H9 (cell line): ENCODE measurements at regions not wholly inside any gene's neighbourhood (a gene's known extent, or its start where the extent isn't known, plus 50 kb on each side); places are given as distances from the start of the nearest gene placed in this dataset.

Experiments used
- DNase-seq: peaks from one replicate; pipeline ENCODE4 v3.0.0-alpha.2; 2017
- H2AFZ ChIP-seq: one replicate; pipeline ENCODE4 v1.6.1; 2013; ENCODE audit warnings: mild to moderate bottlenecking, low read length, control low read depth, moderate library complexity
- H2AK5ac ChIP-seq: 2 replicates; pipeline ENCODE4 v1.6.1; 2013; ENCODE audit warnings: low read length, control low read depth, mixed read lengths; ENCODE audit not compliant: insufficient read length
- H2BK120ac ChIP-seq: one replicate; pipeline ENCODE4 v1.6.1; 2013; ENCODE audit warnings: low read depth, mild to moderate bottlenecking, low read length, control low read depth, inconsistent platforms; ENCODE audit not compliant: poor library complexity, severe bottlenecking
- H2BK12ac ChIP-seq: 2 replicates; pipeline ENCODE4 v1.6.1; 2013; ENCODE audit warnings: low read length, control low read depth, mixed read lengths, low read depth; ENCODE audit not compliant: insufficient read length
- H2BK15ac ChIP-seq: 2 replicates; pipeline ENCODE4 v1.6.1; 2013; ENCODE audit warnings: low read depth, low read length, control low read depth
- H2BK20ac ChIP-seq: one replicate; pipeline ENCODE4 v1.6.1; 2013; ENCODE audit warnings: low read depth, mild to moderate bottlenecking, low read length, control low read depth, inconsistent platforms; ENCODE audit not compliant: poor library complexity, severe bottlenecking
- H2BK5ac ChIP-seq: 2 replicates; pipeline ENCODE4 v1.6.1; 2013; ENCODE audit warnings: low read length, control low read depth, mixed read lengths; ENCODE audit not compliant: insufficient read length
- H3K14ac ChIP-seq: 2 replicates; pipeline ENCODE4 v1.6.1; 2013; ENCODE audit warnings: low read length, control low read depth; ENCODE audit not compliant: insufficient read depth
- H3K18ac ChIP-seq: 2 replicates; pipeline ENCODE4 v1.6.1; 2013; ENCODE audit warnings: low read depth, mild to moderate bottlenecking, mixed read lengths, low read length, control low read depth; ENCODE audit not compliant: insufficient read length
- H3K23ac ChIP-seq: 2 replicates; pipeline ENCODE4 v1.6.1; 2013; ENCODE audit warnings: low read length, control low read depth, mixed read lengths, low read depth; ENCODE audit not compliant: insufficient read length
- H3K23me2 ChIP-seq: 2 replicates; pipeline ENCODE4 v1.6.1; 2013; ENCODE audit warnings: low read depth, mild to moderate bottlenecking, mixed read lengths, low read length, control low read depth; ENCODE audit not compliant: insufficient read length, poor library complexity, severe bottlenecking
- H3K27ac ChIP-seq: 2 replicates; pipeline ENCODE4 v1.5.1; 2013; ENCODE audit warnings: low read length, control low read depth, mixed read lengths, low read depth; ENCODE audit not compliant: insufficient read length
- H3K27me3 ChIP-seq: 2 replicates; pipeline ENCODE4 v1.6.1; 2013; ENCODE audit warnings: low read length, control low read depth, inconsistent platforms; ENCODE audit not compliant: insufficient read depth
- H3K4ac ChIP-seq: 2 replicates; pipeline ENCODE4 v1.6.1; 2013; ENCODE audit warnings: low read depth, mild to moderate bottlenecking, control low read depth, inconsistent platforms, low read length, moderate library complexity
- H3K4me1 ChIP-seq: 2 replicates; pipeline ENCODE4 v1.6.1; 2013; ENCODE audit warnings: low read length, control low read depth, inconsistent platforms; ENCODE audit not compliant: insufficient read depth
- H3K4me2 ChIP-seq: 2 replicates; pipeline ENCODE4 v1.6.1; 2013; ENCODE audit warnings: low read length, control low read depth, mixed read lengths; ENCODE audit not compliant: insufficient read length, insufficient read depth
- H3K56ac ChIP-seq: 2 replicates; pipeline ENCODE4 v1.6.1; 2013; ENCODE audit warnings: low read depth, mild to moderate bottlenecking, mixed read lengths, low read length, control low read depth; ENCODE audit not compliant: insufficient read length
- H3K79me1 ChIP-seq: 2 replicates; pipeline ENCODE4 v1.6.1; 2013; ENCODE audit warnings: low read depth, mild to moderate bottlenecking, moderate library complexity, low read length, control low read depth, inconsistent platforms; ENCODE audit not compliant: insufficient read depth, poor library complexity, severe bottlenecking
- H3K79me2 ChIP-seq: 2 replicates; pipeline ENCODE4 v1.6.1; 2013; ENCODE audit warnings: low read length, control low read depth, inconsistent platforms; ENCODE audit not compliant: insufficient read depth
- H3K9ac ChIP-seq: 2 replicates; pipeline ENCODE4 v1.6.1; 2013; ENCODE audit warnings: low read length, control low read depth, mixed read lengths; ENCODE audit not compliant: insufficient read length; ENCODE audit errors: extremely low read depth
- H3K9me3 ChIP-seq: one replicate; pipeline ENCODE4 v1.6.1; 2013; ENCODE audit warnings: low read depth, low read length, inconsistent platforms; ENCODE audit not compliant: control insufficient read depth
- H3T11ph ChIP-seq: one replicate; pipeline ENCODE4 v1.6.1; 2013; ENCODE audit warnings: mild to moderate bottlenecking, low read length, control low read depth, inconsistent platforms
- H4K20me1 ChIP-seq: one replicate; pipeline ENCODE4 v1.6.1; 2013; ENCODE audit not compliant: control insufficient read depth, insufficient read length, insufficient read depth
- H4K5ac ChIP-seq: 2 replicates; pipeline ENCODE4 v1.6.1; 2013; ENCODE audit warnings: low read depth, mild to moderate bottlenecking, mixed read lengths, low read length, control low read depth; ENCODE audit not compliant: insufficient read length
- H4K8ac ChIP-seq: replicated peaks from 2 replicates; pipeline ENCODE4 v1.6.1; 2013; ENCODE audit warnings: low read length, control low read depth, mixed read lengths, low read depth; ENCODE audit not compliant: insufficient read length
- H4K91ac ChIP-seq: 2 replicates; pipeline ENCODE4 v1.6.1; 2013; ENCODE audit warnings: low read depth, mild to moderate bottlenecking, moderate library complexity, mixed read lengths, low read length, control low read depth; ENCODE audit not compliant: insufficient read length
- H3K27ac Mint-ChIP-seq, 3 experiments: 2 replicates in 2 of 3; 3 replicates in 1 of 3; pipeline ENCODE4 v1.8.0; 2020 to 2021; ENCODE audit warnings: mixed read lengths in 3 of 3, mild to moderate bottlenecking in 1 of 3, moderate library complexity in 1 of 3
- H3K27me3 Mint-ChIP-seq: 2 replicates; pipeline ENCODE4 v1.8.0; 2021; ENCODE audit warnings: low read depth, mild to moderate bottlenecking, moderate library complexity, mixed read lengths
- H3K36me3 Mint-ChIP-seq, 3 experiments: 2 replicates in 2 of 3; 3 replicates in 1 of 3; pipeline ENCODE4 v1.8.0; 2020 to 2021; ENCODE audit warnings: low read depth in 3 of 3, mixed read lengths in 3 of 3; ENCODE audit not compliant: insufficient read depth in 1 of 3
- H3K4me1 Mint-ChIP-seq, 2 experiments: 2 replicates each; pipeline ENCODE4 v1.8.0; 2020; ENCODE audit warnings: mixed read lengths in 2 of 2
- H3K4me3 Mint-ChIP-seq, 2 experiments: 2 replicates in 1 of 2; 3 replicates in 1 of 2; pipeline ENCODE4 v1.8.0; 2020 to 2021; ENCODE audit warnings: mild to moderate bottlenecking in 2 of 2, mixed read lengths in 2 of 2, moderate library complexity in 1 of 2
- H3K9me3 Mint-ChIP-seq, 2 experiments: 2 replicates in 1 of 2; 3 replicates in 1 of 2; pipeline ENCODE4 v1.8.0; 2020; ENCODE audit warnings: mild to moderate bottlenecking in 2 of 2, mixed read lengths in 2 of 2, moderate library complexity in 1 of 2
- WGBS: extraction: QIAGEN DNeasy Blood & Tissue Kit; methylation state at CpG from one replicate; pipeline ENCODE4 v1.1.7; 2013; ENCODE audit warnings: missing lambda C conversion rate, low lambda C conversion rate, mixed read lengths; ENCODE audit not compliant: insufficient read length; ENCODE audit errors: extremely low coverage; 5-methylcytosine and 5-hydroxymethylcytosine counted together
- TF ChIP-seq, protein P1 (sequence below): fragments of 200-600 bp; sonication (generic); conservative IDR thresholded peaks from 3 replicates; pipeline ENCODE4 v1.8.0; 2021; ENCODE audit warnings: antibody characterized with exemption, mild to moderate bottlenecking

DNA sequence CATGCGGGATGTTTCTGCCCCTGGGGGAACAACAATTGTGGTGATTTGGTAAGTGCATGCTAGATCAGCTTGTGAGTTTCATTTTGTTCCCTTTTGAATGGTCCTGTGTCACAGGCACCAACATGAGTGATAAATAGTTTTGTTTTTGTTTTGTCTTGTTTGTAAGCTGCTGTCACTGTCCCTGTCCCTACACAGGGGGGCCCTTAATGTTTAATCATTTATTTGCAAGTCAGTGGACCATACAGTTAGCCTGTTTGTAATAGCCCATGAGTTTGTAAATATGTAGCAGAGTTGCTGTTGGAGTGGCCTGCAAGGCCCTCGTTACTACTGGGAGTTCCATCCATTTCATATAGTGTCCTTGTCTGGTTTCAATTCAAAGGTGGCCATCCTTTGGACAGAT lies 979.6 kb upstream of the SPRY2 start:
- no peak overlapping the region for H3K23ac ChIP-seq
- no peak overlapping the region for H2AFZ ChIP-seq
- H3K79me1 ChIP-seq, result no peaks in the 10 kb centered on the region
- no peak overlapping the region for H4K91ac ChIP-seq
- no peak overlapping the region for H2BK120ac ChIP-seq
- no peak overlapping the region for H3T11ph ChIP-seq
- H4K20me1 ChIP-seq, result no peaks in the 10 kb centered on the region
- Mint-ChIP-seq H3K9me3 (peaks cover 0 to 2% of the 10 kb centered on the region in 2 experiments; a peak in 1 of 5 replicates), H3K4me1 (no peaks in the 10 kb centered on the region), H3K27ac (no peak overlapping the region), H3K27me3 (no peaks in the 10 kb centered on the region), H3K36me3 (no peaks in the 10 kb centered on the region), H3K4me3 (no peak overlapping the region)
- H2BK15ac ChIP-seq, result no peak overlapping the region
- H2BK12ac ChIP-seq, result no peak overlapping the region
- no CpG with 5 or more reads among the region's 2 CpGs for WGBS
- H3K56ac ChIP-seq, result no peak overlapping the region
- no peak overlapping the region for H3K9ac ChIP-seq
- no peak overlapping the region for H3K18ac ChIP-seq
- H2BK20ac ChIP-seq, result no peak overlapping the region
- TF ChIP-seq, protein P1, sequence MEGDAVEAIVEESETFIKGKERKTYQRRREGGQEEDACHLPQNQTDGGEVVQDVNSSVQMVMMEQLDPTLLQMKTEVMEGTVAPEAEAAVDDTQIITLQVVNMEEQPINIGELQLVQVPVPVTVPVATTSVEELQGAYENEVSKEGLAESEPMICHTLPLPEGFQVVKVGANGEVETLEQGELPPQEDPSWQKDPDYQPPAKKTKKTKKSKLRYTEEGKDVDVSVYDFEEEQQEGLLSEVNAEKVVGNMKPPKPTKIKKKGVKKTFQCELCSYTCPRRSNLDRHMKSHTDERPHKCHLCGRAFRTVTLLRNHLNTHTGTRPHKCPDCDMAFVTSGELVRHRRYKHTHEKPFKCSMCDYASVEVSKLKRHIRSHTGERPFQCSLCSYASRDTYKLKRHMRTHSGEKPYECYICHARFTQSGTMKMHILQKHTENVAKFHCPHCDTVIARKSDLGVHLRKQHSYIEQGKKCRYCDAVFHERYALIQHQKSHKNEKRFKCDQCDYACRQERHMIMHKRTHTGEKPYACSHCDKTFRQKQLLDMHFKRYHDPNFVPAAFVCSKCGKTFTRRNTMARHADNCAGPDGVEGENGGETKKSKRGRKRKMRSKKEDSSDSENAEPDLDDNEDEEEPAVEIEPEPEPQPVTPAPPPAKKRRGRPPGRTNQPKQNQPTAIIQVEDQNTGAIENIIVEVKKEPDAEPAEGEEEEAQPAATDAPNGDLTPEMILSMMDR, result no peak
- H3K4me1 ChIP-seq, result no peaks in the 10 kb centered on the region
- no peaks in the 10 kb centered on the region for H3K79me2 ChIP-seq
- H3K23me2 ChIP-seq, result no peaks in the 10 kb centered on the region
- no peak overlapping the region for H3K4ac ChIP-seq
- DNase-seq, result no peak
- no peak overlapping the region for H4K8ac ChIP-seq
- no peak overlapping the region for H2BK5ac ChIP-seq
- no peak overlapping the region for H3K4me2 ChIP-seq
- H3K27me3 ChIP-seq, result no peaks in the 10 kb centered on the region
- no peak overlapping the region for H3K27ac ChIP-seq
- H2AK5ac ChIP-seq, result no peak overlapping the region
- no peak overlapping the region for H4K5ac ChIP-seq
- H3K14ac ChIP-seq, result no peak overlapping the region
- H3K9me3 ChIP-seq, result no peaks in the 10 kb centered on the region
